IMR-90 (cell line): ENCODE measurements at regions not wholly inside any gene's neighbourhood (a gene's known extent, or its start where the extent isn't known, plus 50 kb on each side); places are given as distances from the start of the nearest gene placed in this dataset.
"Not testable (repeated sequence)": the region's sequence is repeated elsewhere in the genome, so short reads cannot be mapped to it uniquely, and the experiment has no call there.

Experiments used
- ATAC-seq: fragments of 200-7000 bp; cut with Tn5 transposase; 2 replicates; pipeline ENCODE4 v1.9.1; 2020; ENCODE audit warnings: low read depth, mild to moderate bottlenecking, moderate library complexity
- BruUV-seq: library from RNA; stranded (reverse); fragments of 400-500 nt; replicated peaks from 2 replicates; lab custom pipeline; 2021; lab: Mats Ljungman, UMichigan
- CTCF ChIA-PET: fragments of 300-600 bp; formaldehyde crosslinking; extraction: SDS; loops from one replicate; lab custom pipeline; 2021; ENCODE audit warnings: antibody characterized with exemption; lab: Yijun Ruan, JAX
- POLR2A ChIA-PET: fragments of 300-600 bp; sonication (Branson Sonifier 250); formaldehyde crosslinking; loops from one replicate; lab custom pipeline; 2022; ENCODE audit warnings: antibody characterized with exemption; ENCODE audit not compliant: unreplicated experiment; lab: Charles Lee
- DNase-seq: peaks from one replicate; pipeline ENCODE4 v3.0.0; 2013
- H2AFZ ChIP-seq: replicated peaks from 2 replicates; pipeline ENCODE3; 2013; ENCODE audit warnings: low read length, mild to moderate bottlenecking; ENCODE audit not compliant: poor library complexity
- H2AK5ac ChIP-seq: 2 replicates; pipeline ENCODE4 v1.6.1; 2013; ENCODE audit warnings: low read depth, low read length, inconsistent platforms
- H2AK9ac ChIP-seq: replicated peaks from 2 replicates; pipeline ENCODE3; 2013; ENCODE audit warnings: mild to moderate bottlenecking, low read depth, low read length, moderate library complexity; ENCODE audit not compliant: poor library complexity
- H2BK120ac ChIP-seq: 2 replicates; pipeline ENCODE4 v1.6.1; 2013; ENCODE audit warnings: low read depth, low read length, inconsistent platforms
- H2BK15ac ChIP-seq: 3 replicates; pipeline ENCODE4 v1.6.1; 2013; ENCODE audit warnings: low read depth, low read length, inconsistent platforms
- H2BK20ac ChIP-seq: 2 replicates; pipeline ENCODE4 v1.6.1; 2013; ENCODE audit warnings: low read depth, mild to moderate bottlenecking, inconsistent platforms, low read length, moderate library complexity
- H2BK5ac ChIP-seq: 2 replicates; pipeline ENCODE4 v1.6.1; 2013; ENCODE audit warnings: mild to moderate bottlenecking, low read depth, low read length, inconsistent platforms; ENCODE audit not compliant: poor library complexity, severe bottlenecking
- H3K14ac ChIP-seq: replicated peaks from 2 replicates; pipeline ENCODE4 v1.6.1; 2013; ENCODE audit warnings: low read depth, low read length, inconsistent platforms
- H3K18ac ChIP-seq: 2 replicates; pipeline ENCODE4 v1.6.1; 2013; ENCODE audit warnings: low read depth, low read length, control low read depth
- H3K23ac ChIP-seq: 2 replicates; pipeline ENCODE4 v1.6.1; 2013; ENCODE audit warnings: low read depth, low read length, inconsistent platforms
- H3K27ac ChIP-seq: 2 replicates; pipeline ENCODE4 v1.5.1; 2013; ENCODE audit warnings: mild to moderate bottlenecking, control low read depth, low read length; ENCODE audit not compliant: insufficient read depth
- H3K27me3 ChIP-seq: 2 replicates; pipeline ENCODE4 v1.6.1; 2013; ENCODE audit warnings: low read length; ENCODE audit not compliant: control insufficient read depth, insufficient read depth
- H3K36me3 ChIP-seq: 2 replicates; pipeline ENCODE4 v1.6.1; 2013; ENCODE audit warnings: low read length, mixed read lengths; ENCODE audit not compliant: control insufficient read depth, insufficient read depth
- H3K4ac ChIP-seq: 2 replicates; pipeline ENCODE4 v1.6.1; 2013; ENCODE audit warnings: low read depth, low read length, inconsistent platforms
- H3K4me1 ChIP-seq: 2 replicates; pipeline ENCODE4 v1.6.1; 2013; ENCODE audit warnings: low read length, mixed read lengths; ENCODE audit not compliant: control insufficient read depth, insufficient read depth
- H3K4me2 ChIP-seq: 2 replicates; pipeline ENCODE4 v1.6.1; 2013; ENCODE audit warnings: low read depth, mild to moderate bottlenecking, control low read depth, low read length, moderate library complexity
- H3K4me3 ChIP-seq: 2 replicates; pipeline ENCODE4 v1.5.1; 2013; ENCODE audit warnings: low read depth, mild to moderate bottlenecking, control low read depth, low read length, moderate library complexity; ENCODE audit not compliant: insufficient read depth
- H3K56ac ChIP-seq: 2 replicates; pipeline ENCODE4 v1.6.1; 2013; ENCODE audit warnings: low read length, inconsistent platforms; ENCODE audit not compliant: insufficient read depth; ENCODE audit errors: extremely low read depth
- H3K79me1 ChIP-seq, 2 experiments: 2 replicates each; pipeline ENCODE4 v1.6.1; 2013; ENCODE audit warnings: low read length in 2 of 2, inconsistent platforms in 1 of 2, low read depth in 1 of 2
- H3K9ac ChIP-seq: 2 replicates; pipeline ENCODE4 v1.6.1; 2013; ENCODE audit warnings: low read depth, low read length, control low read depth
- H3K9me1 ChIP-seq: 2 replicates; pipeline ENCODE4 v1.6.1; 2013; ENCODE audit warnings: low read length, inconsistent platforms; ENCODE audit not compliant: insufficient read depth
- H3K9me3 ChIP-seq: 2 replicates; pipeline ENCODE4 v1.6.1; 2013; ENCODE audit warnings: low read length; ENCODE audit not compliant: control insufficient read depth, insufficient read depth
- H4K20me1 ChIP-seq: 2 replicates; pipeline ENCODE4 v1.6.1; 2013; ENCODE audit warnings: low read length, inconsistent platforms; ENCODE audit not compliant: insufficient read depth
- H4K5ac ChIP-seq: 2 replicates; pipeline ENCODE4 v1.6.1; 2013; ENCODE audit warnings: mild to moderate bottlenecking, low read depth, low read length, control low read depth
- H4K8ac ChIP-seq, 2 experiments: 2 replicates each; pipeline ENCODE4 v1.6.1; 2013; ENCODE audit warnings: low read depth in 2 of 2, low read length in 2 of 2, control low read depth in 1 of 2, inconsistent platforms in 1 of 2
- H4K91ac ChIP-seq: 2 replicates; pipeline ENCODE4 v1.6.1; 2013; ENCODE audit warnings: low read depth, low read length, inconsistent platforms; ENCODE audit not compliant: insufficient read depth
- MXI1 ChIP-seq: IDR thresholded peaks from 2 replicates; pipeline ENCODE4 v1.6.1; 2012; ENCODE audit warnings: low read depth, mild to moderate bottlenecking, low read length, moderate library complexity, borderline replicate concordance
- RAD21 ChIP-seq: IDR thresholded peaks from 2 replicates; pipeline ENCODE4 v1.6.1; 2012; ENCODE audit warnings: low read length, improper control_type of control experiment
- WGBS, 2 experiments: methylation state at CpG; one replicate each; pipeline versions ENCODE4 v1.1.5 to v1.1.7; 2013; ENCODE audit warnings: missing lambda C conversion rate in 2 of 2; ENCODE audit not compliant: insufficient read length in 1 of 2; ENCODE audit errors: extremely low coverage in 2 of 2; 5-methylcytosine and 5-hydroxymethylcytosine counted together
- dilution Hi-C: fragments of 300-500 bp; cut with HindIII; formaldehyde crosslinking; loops from one replicate; pipeline ENCODE4 v1.14.3; 2018; ENCODE audit warnings: low sequenced_read_pairs; ENCODE audit not compliant: unreplicated experiment
- in situ Hi-C: fragments of 300-500 bp; cut with MboI; formaldehyde crosslinking; loops from 3 replicates; pipeline ENCODE4 v1.14.3; 2019; ENCODE audit warnings: low sequenced_read_pairs, inconsistent platforms, mixed read lengths
- intact Hi-C: fragments of 100-400 bp; cut with micrococcal nuclease; formaldehyde crosslinking; loops from 2 replicates; pipeline ENCODE4 v1.10.0; 2022

DNA sequence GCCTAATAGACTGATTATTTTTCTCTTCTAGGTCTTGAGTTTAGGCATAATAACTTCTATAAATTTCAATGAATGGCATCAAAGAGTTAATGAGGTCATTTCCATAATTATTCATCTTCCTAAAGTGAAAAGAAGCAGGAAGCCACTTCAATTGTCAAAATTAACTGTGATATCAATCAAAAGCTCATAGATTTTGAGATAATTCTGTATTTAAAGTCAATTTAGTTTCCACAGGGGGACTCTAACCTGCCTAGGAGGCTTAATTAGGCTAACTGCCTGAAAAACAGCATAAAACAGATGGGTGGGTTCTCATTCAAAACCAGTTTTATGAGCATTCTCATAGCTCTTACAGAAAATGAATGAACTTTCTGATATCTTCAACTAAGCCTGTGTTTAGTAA is 177.8 kb downstream of the OTOL1 start:
- H3K9me1 ChIP-seq = no peaks in the 10 kb centered on the region

DNA sequence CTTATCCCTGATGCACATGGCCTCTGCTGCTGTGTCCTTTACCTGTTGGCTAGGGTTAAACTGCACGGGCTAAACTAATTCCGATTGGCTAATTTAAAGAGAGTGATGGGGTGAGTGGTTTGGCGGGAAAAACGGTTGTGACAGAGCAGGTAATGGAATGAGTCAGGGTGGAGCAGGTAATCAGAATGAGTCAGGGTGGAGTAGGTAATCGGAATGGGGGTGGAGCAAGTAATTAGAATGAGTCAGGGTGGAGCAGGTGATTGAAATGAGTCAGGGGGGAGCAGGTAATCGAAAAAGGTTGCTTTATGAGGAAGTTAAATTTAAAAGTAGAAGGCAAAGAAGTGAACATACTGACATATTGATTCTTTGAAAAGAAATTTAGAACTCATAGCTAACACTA is 185.2 kb downstream of the OTOL1 start:
- CTCF ChIA-PET, H3K79me1 ChIP-seq, H3K9me1 ChIP-seq, H4K91ac ChIP-seq, H3K9me3 ChIP-seq, H2BK20ac ChIP-seq, H3K36me3 ChIP-seq, H2BK15ac ChIP-seq, H3K4me3 ChIP-seq, H3K23ac ChIP-seq, H4K8ac ChIP-seq, H2BK5ac ChIP-seq, dilution Hi-C loops, H3K4me2 ChIP-seq, H3K4me1 ChIP-seq, H3K14ac ChIP-seq, H4K20me1 ChIP-seq, H3K27ac ChIP-seq, H3K9ac ChIP-seq, BruUV-seq, H2AFZ ChIP-seq, H3K18ac ChIP-seq, in situ Hi-C loops, DNase-seq, POLR2A ChIA-PET, H2AK9ac ChIP-seq, H2AK5ac ChIP-seq, ATAC-seq, H3K27me3 ChIP-seq, intact Hi-C loops, H4K5ac ChIP-seq, H2BK120ac ChIP-seq, H3K4ac ChIP-seq, H3K56ac ChIP-seq: not testable (repeated sequence)
- WGBS, 2 experiments = 67% methylated on average over 5 of the region's 6 CpGs; no CpG with 5 or more reads in 1 of the 2 experiments

More for the DNA sequence above, 177.8 kb downstream of the OTOL1 start:
- Histone ChIP-seq H2BK20ac (no peak overlapping the region), H3K18ac (no peak overlapping the region), H3K14ac (no peak overlapping the region), H3K79me1 (no peaks in the 10 kb centered on the region), H3K4me1 (no peaks in the 10 kb centered on the region), H3K9ac (no peak overlapping the region), H3K4ac (no peak overlapping the region), H3K9me3 (peaks cover 15% of the 10 kb centered on the region), H2AK9ac (no peak overlapping the region), H4K5ac (no peak overlapping the region), H3K4me3 (no peak overlapping the region), H3K36me3 (no peaks in the 10 kb centered on the region), H2AFZ (no peak overlapping the region), H2BK120ac (no peak overlapping the region), H2AK5ac (no peak overlapping the region), H3K27ac (no peak overlapping the region), H2BK5ac (no peak overlapping the region), H2BK15ac (no peak overlapping the region), H4K20me1 (no peaks in the 10 kb centered on the region), H4K91ac (no peak overlapping the region), H3K23ac (no peak overlapping the region), H3K56ac (no peak overlapping the region), H3K27me3 (no peaks in the 10 kb centered on the region), H3K4me2 (no peak overlapping the region), H4K8ac (no peak overlapping the region)
- dilution Hi-C loops (no loop called here), intact Hi-C loops (no loop called here), in situ Hi-C loops (no loop called here)
- no peak for TF ChIP-seq RAD21
- no peak for TF ChIP-seq MXI1
- BruUV-seq = no TSS peak
- DNase-seq = no peak
- no peak for ATAC-seq
- ChIA-PET POLR2A (no interaction called here), CTCF (no interaction called here)
